Fibroblast of peridontal ligament (primary cell): ENCODE measurements at regions not wholly inside any gene's neighbourhood (a gene's known extent, or its start where the extent isn't known, plus 50 kb on each side); places are given as distances from the start of the nearest gene placed in this dataset.

ENCODE experiments used
- DNase-seq: peaks from one replicate; pipeline ENCODE4 v3.0.0-alpha.2; 2010; ENCODE audit errors: extremely low read depth

DNA sequence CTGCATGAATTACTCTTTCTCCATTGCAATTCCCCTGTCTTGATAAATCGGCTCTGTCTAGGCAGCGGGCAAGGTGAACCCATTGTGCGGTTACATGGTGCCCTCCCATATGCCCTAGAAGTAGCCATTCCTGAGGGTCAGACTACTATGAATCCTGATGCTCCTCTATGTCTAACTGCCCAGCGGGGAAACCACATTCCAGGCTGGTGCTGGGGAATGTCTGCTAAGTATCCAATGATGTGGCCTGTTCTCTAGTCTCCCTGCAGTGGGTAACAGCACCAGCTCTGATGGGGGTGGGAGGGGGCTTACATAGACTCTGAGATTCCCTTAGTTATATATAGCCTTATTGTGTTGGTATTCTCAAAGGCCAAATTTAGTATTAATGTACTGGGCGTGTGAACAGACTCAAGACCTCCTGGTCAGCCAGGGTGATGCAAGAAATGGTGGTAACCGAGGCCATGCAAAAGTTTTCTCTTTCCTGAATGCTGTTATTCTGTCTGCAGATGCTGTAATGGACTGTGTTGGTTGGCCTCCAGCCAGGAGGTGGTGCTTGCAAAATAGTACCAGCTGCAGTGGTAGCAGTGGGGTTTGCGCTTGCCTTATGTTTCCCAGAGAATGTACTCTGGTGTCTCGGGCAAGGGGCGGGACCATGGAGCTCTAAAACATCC is 564.8 kb upstream of the SLITRK1 start:
- peak; percentile 34 for DNase-seq

DNA sequence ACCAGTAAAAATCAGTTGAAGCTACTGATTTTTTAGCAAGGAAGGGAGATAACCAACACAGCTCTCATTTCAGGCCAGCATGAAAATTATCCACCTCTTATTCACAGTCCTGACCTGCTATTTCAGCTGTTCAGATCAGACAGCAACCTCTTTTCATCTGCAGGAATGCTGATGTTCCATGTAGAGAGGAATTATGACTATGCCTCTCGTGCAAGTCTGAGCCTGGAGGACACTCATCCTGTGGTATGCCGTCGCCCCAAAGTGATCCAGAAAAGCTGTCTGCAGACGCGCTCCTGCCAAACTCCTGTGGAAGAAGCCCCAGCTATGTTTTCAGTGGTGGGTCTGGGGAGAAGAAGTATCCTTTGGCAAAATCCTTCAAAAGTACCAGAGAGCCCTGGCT is 563.5 kb upstream of the SLITRK1 start:
- no peak for DNase-seq

- DNase-seq, result no peak
These were observed 561.2 kb upstream of the SLITRK1 start for GRCh38 chr13:84443463-84443862.

- DNase-seq, result peak; percentile 74
These were observed 556.8 kb upstream of the SLITRK1 start for GRCh38 chr13:84439108-84439507.

DNA sequence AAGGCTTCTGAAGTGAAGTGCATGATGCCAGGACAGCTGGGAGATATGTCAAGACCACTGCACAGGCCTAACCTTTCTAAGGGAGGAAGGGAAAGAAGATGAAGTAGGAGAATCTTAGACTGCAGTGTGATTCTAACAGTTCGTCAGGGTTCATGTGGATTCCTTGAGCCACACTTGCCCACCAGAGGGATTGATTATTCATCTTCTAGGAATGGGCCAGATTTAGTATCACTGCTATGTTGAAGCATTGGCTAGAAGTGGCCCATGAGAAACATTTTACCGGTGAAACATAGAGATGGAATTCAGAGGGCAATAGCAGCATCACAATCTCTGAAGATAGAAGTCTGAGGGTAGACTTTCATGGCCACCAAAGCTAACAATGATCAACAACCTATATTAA is 550.8 kb upstream of the SLITRK1 start:
- DNase-seq, result peak; percentile 89

GRCh38 chr13:84431646-84432045 is 549.4 kb upstream of the SLITRK1 start:
- DNase-seq, result peak; percentile 72

GRCh38 chr13:84430446-84430845 is 548.2 kb upstream of the SLITRK1 start:
- no peak for DNase-seq

DNA sequence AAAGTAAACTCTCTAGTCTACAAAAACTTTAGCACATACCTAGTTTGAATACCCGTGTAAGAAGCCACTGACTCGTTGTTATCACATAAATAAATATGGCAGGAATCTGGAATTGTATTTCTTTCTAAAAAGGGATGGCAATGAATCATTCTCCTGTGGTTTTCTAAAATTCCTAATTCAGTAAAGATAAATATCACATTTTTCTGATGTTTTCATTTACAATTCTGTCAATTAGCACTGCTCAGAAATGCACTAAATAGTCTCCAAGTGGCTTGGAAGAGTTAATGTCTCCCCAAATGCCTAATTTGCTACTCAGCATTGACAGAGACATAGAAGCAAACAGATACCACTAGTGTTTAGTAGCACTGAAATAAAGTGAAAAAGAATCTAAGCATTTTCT is 547.7 kb upstream of the SLITRK1 start:
- DNase-seq, result peak; percentile 80

DNA sequence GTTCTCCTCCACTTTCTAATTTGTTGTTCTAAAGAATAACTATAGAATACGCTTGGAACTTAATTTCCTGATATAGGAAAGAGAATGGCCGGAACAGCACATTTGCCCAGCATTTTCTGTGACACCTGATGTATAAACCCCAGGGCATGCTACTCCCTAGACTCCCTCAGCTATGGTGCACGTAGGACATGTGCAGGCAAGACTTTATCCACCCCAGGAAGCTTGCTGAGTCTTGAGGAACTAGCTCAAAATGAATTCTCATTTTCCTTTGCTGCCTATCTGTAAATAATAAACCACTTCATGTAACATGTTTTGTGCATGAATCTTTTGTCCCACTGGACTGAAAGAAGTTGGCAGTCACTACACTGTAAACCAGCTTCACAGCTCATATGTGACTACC is 535.8 kb upstream of the SLITRK1 start:
- DNase-seq, result no peak

GRCh38 chr13:84417416-84417815 is 535.1 kb upstream of the SLITRK1 start:
- peak; percentile 33 for DNase-seq

- DNase-seq, result no peak
These were observed 530.7 kb upstream of the SLITRK1 start for GRCh38 chr13:84413016-84413415.

DNA sequence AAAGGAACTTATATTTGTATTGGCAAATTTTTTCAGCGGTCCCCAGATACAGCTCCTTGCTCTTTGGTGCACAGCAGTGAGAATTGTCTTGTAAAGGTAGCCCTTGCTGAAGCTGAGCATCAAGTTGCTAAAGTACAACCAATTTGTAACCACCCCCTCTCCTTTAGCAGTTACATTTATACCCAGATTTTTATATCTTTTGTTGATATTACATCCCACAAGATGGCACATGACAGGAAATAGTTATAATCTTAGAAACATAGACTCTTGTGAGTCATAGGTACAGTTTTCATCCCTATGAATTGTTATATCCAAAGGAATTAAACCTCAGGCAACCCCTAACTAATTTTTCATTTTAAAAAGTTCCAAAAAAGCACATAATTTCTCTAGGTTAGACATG is 523.0 kb upstream of the SLITRK1 start:
- DNase-seq, result peak; percentile 27

- peak; percentile 91 for DNase-seq
These were observed 518.4 kb upstream of the SLITRK1 start for GRCh38 chr13:84400706-84401105.

- DNase-seq, result peak; percentile 11
These were observed 517.2 kb upstream of the SLITRK1 start for GRCh38 chr13:84399320-84400085.

- DNase-seq, result no peak
These were observed 511.8 kb upstream of the SLITRK1 start for GRCh38 chr13:84393981-84394625.

- DNase-seq, result peak; percentile 10
These were observed 498.6 kb upstream of the SLITRK1 start for GRCh38 chr13:84380866-84381265.

- DNase-seq, result no peak
These were observed 494.8 kb upstream of the SLITRK1 start for GRCh38 chr13:84377106-84377505.

DNA sequence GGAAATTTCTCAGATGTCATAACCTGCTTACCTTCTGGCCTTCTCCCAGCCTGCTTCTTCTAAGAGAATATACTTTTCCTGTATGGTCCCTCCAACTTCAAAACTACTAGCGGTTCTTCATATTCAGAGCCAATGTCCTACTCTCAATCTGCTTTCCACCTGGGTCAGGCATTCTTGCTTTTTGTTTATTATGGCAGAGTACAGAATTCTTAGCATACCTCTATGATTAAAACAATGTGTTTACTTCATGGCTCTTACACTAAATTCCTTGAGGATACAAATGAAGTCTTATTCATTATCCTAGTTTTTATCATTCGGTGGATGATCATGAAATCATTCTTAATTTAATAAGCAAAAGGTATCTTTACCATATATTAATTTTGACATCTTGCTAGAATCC is 484.2 kb upstream of the SLITRK1 start:
- DNase-seq, result peak; percentile 27

- peak; percentile 49 for DNase-seq
These were observed 480.5 kb upstream of the SLITRK1 start for GRCh38 chr13:84362777-84363176.

GRCh38 chr13:84360822-84361221 is 478.5 kb upstream of the SLITRK1 start:
- DNase-seq, result no peak

- peak; percentile 32 for DNase-seq
These were observed 476.3 kb upstream of the SLITRK1 start for GRCh38 chr13:84358601-84359000.

GRCh38 chr13:84352946-84353345 is 470.7 kb upstream of the SLITRK1 start:
- DNase-seq, result peak; percentile 27

DNA sequence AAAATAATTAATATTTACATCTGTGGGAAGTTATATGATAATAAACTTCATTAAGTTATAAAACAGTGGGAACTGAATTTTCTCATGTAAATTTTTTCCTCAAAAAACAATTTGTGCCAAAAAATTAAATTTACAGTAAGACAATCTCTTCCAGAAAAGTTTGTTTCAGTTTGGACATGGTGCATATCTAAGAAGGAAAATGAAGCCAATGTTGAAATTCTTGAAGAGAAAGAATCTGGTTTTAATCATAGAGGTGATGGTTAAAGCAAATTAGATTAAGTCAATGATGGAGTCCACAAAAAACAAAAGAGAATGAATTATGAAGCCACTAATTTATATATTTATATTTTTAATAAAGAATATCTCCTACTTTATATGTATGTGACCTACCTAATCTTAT is 457.2 kb upstream of the SLITRK1 start:
- DNase-seq, result peak; percentile 62
